NCI-H1930 (cell line): ENCODE measurements at regions not wholly inside any gene's neighbourhood (a gene's known extent, or its start where the extent isn't known, plus 50 kb on each side); places are given as distances from the start of the nearest gene placed in this dataset.
"Not testable (repeated sequence)": the region's sequence is repeated elsewhere in the genome, so short reads cannot be mapped to it uniquely, and the experiment has no call there.

ENCODE experiments used
- DNase-seq, 2 experiments: peaks; one replicate each; lab custom pipeline; 2025; lab: John Stamatoyannopoulos, UW

DNA sequence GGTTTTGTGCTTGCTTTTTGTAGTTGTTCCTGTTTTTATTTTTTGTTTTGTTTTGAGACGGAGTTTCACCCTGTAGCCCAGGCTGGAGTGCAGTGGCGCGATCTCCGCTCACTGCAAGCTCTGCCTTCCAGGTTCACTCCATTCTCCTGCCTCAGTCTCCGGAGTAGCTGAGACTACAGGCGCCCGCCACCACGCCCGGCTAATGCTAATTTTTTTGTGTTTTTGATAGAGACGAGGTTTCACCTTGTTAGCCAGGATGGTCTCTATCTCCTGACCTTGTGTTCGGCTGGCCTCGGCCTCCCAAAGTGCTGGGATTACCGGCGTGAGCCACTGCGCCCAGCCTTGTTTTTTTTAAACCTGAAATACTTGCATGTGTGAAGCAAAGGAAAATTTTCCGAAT, 908.8 kb upstream of the PIK3C3 start:
- not testable (repeated sequence) for DNase-seq

DNA sequence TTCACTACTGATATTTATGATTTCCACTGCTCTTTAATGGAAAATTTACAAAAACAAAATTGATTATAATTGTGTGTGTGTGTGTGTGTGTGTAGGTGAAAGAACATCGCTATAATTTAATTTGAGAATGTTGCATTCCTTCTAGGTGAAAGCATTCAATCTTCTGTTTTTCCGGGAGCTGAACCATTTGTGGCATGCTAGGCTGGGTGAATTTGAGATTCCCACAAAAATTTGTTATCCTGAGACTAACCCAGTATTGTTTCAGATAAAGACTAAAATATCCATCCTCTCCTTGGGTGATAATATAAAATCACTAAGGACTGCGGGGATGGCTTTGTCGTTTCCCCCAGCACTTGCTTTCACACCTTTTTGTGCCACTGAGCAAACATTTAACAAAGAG, 911.2 kb upstream of the PIK3C3 start:
- no peak for DNase-seq

DNA sequence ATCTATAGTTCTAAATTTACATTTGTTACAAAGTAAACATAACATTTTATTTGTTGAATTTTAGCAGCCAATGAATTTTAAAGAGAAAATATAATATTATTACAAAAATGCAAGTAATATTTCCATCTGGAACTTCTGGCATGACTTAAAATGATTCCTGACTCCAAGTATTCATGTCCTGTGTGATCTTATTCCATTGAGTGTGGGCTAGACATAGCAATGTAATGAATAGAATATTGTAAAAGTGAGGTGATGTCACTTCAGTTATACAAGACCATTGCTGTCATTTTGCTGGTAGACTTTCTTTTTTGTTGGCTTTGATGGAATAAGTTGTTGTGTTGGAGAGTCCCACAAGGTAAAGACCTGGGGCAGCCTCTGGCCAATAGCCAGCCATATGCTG, 912.2 kb upstream of the PIK3C3 start:
- no peak for DNase-seq

DNA sequence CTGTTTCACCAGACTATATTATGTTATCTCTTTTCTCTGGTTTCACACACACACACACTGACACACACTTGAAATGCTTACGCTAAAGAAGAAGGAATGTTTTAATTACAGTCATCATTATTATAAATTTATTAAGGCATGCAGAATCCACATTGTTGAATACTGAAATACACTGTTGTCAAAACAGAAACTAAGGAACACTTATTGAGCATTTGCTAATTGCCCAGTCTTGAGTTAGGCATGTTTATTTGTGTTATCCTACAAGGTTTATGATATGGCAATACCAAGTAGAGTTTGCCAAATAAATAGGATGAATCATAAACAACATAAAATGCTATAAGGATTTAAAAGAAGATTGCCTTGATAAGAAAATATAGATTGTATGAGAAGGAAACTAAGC, 917.0 kb upstream of the PIK3C3 start:
- DNase-seq, result no peak

DNA sequence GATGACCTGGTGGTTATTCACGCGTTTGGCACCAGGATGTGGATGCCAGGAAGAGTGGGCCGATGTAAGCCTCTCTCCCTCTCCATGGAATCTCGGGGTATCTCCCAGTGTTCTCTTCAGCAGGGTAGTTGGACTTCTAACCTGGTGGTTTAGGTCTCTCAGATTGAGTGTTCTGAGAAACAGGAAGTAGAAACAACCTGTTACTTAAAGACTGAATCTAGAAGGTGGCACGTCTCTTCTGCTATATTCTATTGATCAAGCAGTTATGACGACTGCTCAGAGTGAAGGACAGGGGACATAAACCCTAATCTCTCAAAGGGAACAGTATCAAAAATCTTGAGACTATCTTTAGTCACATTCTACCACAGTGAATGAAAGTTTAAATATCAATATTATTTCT, 918.7 kb upstream of the PIK3C3 start:
- no peak for DNase-seq

DNA sequence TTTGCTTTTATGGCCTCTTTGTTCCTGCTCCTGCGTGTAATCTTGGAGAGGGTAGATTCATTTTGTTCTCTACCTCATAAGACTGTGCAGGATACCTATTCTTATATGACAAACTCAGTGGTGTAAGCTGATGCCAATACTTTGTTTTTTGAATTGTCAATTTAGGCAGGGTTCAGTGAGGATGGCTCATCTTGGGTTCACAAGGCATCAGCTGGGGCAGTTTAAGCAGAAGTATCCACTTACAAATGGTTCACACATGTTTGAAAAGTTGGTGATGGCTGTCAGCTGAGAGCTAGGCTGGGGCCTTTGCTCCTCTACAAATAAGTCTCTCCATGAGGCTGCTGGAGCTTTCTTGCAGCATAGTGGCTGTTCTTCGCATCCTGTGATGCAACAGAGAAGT, 920.6 kb upstream of the PIK3C3 start:
- DNase-seq, result no peak

DNA sequence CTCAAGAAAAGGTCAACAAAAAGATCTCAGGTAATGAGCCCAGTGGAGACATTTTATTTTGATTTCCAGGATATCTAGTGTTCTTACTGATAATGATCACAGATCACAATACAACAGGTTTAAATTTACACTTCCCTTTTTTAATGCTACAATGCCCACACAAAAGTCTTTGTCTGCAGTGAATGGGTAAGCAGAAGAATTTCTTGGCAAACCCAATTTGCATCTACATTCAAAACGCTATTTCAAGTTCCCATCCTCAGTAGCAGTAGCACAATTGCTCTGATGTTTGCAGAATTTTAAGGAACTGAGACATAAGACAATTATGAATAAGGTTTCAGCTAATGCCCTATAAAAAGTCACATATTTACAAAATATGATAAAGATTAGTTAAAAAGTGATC, 929.4 kb upstream of the PIK3C3 start:
- DNase-seq, result no peak

DNA sequence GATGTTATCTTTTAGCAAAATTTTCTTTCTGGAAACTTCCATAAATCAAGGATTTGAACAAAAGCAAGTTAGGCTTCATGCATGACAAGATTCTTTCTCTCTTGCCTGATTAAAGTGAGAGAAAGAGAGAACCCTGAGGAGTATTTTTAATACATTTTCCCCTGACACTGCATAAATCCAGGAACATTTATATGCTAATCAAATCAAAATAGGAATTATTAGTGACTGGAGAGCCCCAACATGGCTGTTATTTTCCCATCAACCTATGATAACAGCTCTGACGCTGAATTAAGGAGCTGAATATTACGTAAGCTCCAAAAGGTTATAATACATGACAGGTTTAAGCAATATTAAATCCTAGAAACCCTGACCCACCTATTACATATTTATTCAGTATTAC, 930.2 kb upstream of the PIK3C3 start:
- DNase-seq, result no peak

DNA sequence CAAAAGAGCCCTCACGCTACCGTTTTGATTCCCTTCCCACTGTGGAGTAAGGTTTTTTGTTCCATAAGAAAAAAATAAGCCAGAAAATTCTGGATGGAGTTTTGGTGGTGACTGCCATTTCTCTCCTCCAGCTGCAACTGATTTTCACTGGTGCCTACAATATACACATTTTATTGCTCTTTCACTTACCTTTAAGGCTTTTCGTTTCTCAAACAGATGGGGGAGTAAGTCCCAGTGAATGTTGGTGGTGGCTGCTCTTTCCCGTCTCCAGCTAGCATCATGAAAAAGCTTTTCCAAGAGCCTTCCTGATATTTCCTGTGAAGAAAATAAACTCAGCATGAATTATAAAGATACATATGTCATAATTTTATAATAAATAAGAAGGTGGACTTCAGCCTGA, 932.5 kb upstream of the PIK3C3 start:
- no peak for DNase-seq

DNA sequence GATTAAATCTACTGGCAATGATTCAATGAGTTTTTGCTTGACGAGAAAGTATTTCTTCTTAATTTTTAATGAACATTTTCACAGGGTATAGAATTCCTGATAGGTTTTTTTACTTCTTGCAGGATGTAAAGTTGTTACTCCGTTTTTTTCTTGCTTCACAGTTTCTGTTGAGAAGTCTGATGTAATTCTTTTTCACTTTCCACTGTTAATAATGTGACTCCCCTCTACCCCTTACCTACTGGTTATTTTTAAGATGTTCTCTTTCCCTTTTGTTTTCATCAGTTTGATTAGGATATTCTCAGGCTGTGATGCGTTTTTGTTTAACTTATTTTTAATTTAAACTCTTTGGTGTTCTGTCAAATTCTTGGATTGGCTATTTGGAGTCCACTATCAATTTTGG, 933.9 kb upstream of the PIK3C3 start:
- no peak for DNase-seq

DNA sequence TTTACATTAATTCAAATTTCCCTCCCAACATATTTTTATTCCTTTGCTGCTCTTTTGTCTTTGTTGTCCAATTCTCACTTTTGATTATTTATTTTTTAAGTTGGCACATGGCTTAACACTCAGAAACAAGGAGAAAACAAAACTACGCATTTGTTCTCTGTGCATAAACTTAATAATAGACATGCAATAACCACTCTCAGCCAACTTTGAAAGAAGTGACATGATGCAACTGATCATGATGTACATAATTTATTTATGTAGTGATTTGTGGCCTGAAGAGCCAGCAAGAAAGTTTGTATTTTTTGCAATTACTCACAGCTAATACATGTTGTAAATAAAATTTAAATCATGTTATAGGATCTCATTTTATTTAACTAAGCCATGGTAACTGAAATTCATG, 942.8 kb upstream of the PIK3C3 start:
- DNase-seq, result no peak

DNA sequence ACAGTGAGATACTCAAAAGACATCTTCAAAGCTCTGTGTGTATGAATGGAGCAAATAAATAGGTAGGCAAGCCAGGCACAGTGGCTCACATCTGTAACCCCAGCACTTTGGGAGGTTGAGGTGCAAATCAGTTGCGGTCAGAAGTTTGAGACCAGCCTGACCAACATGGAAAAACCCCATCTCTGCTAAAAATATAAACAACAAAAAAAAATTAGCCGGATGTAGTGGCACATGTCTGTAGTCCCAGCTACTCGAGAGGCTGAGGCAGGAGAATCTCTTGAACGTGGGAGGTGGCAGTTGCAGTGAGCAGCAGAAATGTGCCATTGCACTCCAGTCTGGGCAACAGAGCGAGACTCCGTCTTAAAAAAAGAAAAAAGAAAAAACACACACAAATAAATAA, 945.1 kb upstream of the PIK3C3 start:
- no peak for DNase-seq

DNA sequence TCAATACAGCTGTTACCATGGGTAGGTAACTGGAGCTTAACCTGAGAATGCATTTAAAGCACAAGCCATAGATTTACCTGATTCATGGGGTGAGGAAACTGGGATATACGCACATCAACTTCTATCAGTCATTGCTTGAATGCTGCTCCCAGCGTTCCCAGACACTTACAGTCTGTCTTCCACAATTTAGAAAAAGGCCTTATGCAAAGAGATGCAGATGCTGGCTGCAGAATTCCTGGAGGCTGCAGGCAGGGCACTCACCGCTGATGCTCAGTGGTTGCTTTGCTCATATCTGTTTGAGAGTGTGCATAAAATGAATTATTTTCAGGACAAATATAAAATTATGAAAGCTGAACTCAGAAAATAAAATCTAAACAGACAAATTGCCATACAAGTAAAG, 950.7 kb upstream of the PIK3C3 start:
- no peak for DNase-seq

DNA sequence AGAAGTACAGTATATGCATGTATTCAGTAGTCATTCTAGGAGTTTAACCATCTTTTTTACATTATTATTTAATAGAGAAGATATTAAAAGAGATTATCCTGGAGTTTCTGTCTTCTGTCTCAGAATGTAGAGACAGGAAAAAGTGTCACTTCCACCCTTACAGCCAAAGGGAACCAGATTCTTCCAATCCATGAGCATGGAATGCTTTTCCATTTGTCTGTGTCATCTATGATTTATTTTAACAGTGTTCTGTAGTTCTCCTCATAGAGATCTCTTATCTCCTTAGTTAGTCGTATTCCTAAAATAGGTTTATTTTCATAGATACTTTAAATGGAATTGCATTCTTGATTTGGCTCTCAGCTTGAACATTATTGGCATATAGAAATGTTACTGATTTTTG, 959.5 kb upstream of the PIK3C3 start:
- no peak for DNase-seq

DNA sequence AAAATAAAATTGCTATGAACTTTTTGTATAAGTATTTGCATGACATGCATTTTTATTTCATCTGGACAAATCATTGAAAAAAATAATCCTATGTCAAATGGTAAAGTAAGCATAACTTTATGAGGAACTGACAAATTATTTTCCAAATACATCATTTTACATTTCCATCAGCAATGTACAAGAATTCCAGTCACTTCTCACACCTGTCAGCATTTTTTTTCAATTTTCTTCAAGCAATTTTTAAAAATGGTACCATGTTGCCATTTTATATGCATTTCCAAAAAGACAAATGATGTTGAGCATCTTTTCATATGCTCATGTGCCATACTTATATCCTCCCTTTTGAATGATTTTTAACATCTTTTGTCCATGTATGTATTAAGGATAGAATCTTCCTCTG, 961.7 kb upstream of the PIK3C3 start:
- DNase-seq, result no peak

DNA sequence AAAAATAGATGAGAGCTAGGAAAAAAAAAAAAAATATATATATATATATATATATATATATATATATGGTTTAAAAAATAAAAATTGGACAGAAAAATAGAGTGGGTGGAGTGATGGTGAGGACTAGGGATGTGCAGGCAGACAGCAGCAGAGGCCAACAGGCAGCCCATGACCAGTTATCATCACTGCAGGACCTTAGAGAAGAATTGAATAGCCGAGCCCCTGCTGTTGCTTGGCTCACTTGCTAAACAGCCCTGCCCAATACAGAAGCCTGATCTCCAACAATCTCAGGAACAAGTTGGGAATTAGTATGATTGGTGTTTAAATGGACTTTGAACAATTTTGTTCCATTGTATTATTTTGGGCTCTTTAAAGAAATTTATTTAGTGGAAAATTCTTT, 967.5 kb upstream of the PIK3C3 start:
- DNase-seq, result no peak

DNA sequence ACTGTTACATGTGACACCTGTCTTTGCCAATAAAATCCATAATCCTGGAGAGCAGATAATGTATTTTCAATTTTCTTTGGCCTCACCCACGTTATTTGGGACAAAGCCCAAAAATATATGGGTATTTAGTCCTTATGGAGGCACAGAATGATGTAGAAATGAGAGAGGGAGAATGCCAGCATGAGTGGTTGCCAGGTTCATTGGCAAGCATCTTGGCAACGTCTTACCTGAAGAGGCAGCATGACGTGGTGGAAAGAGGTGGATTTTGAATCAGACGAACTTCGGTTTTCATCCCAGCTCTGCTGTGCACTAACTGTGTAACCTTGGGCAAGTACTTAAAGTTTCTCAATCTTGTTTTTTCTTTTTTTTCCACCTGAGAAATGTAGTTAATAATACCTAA, 969.6 kb upstream of the PIK3C3 start:
- DNase-seq, result no peak

DNA sequence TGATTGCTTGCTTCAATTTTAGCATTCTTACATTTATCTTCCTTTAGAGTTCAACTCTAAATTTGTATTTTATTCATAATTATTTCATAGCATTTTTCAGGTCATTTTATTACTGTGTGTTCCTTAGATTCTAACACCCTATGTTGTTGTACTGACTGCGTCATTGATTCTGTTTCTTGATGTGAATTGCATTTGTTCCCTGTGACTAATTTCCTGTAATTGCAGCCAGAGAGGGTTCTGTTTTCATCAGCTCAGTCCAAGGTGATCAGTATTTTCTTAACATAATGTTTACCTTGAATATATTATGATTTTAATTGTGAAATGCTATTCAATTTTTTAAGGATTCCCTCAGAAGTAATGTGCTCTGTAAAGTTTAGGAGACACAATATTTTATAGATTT, 970.2 kb upstream of the PIK3C3 start:
- no peak for DNase-seq

DNA sequence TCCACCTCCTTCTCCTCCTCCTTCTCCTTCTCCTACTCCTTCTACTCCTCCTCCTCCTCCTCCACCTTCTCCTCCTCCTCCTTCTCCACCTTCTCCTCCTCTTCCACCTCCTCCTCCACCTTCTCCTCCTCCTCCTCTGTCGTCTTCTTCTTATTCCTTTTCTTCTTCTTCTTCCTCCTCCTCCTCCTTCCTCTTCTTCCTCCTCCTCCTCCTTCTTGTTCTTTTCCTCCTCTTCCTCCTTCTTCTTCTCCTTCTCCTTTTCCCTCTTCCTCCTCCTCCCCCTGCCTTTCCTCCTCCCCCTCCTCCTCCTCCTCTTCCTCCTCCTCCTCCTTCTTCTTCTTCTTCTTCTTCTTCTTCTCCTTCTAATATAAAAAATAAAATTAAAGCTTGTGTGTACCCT, 971.2 kb upstream of the PIK3C3 start:
- DNase-seq, result no peak

DNA sequence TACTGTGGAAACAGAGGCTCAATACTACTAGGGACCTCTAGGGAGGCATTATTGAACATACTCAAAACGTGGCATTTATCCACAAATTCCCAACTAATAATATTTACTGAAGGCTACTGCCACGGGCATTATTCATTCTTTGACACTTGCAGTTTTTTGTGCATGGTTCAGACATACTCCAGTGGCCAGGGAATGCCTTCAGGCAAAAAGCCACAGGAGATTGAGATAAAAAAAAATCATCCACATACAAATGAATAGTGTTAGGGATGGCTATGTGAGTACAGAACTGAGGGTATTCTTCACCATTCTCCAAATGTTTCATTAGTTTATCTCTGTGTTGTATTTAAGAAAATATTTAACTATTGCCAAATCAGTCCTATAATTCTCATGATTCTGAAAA, 974.9 kb upstream of the PIK3C3 start:
- no peak for DNase-seq

DNA sequence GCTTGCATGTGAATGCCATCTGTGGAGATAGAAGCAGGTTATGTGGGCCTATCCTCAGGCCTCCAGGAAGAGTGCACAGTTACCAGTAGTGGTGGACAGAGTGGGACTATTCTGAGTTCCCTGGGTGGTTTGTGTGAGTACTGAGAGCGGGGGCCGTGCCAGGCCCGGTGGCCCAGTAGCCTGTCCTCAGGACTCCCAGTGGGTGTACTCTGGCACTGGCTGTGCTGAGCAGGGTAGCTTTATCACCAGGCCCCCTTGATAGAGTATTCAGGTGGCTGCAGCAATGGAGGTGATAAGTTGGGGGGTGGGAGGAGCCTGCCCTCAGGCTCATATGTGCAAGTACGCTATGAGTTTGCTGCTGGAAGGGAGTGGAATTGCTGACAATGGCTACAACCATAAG, 979.0 kb upstream of the PIK3C3 start:
- DNase-seq, result no peak

DNA sequence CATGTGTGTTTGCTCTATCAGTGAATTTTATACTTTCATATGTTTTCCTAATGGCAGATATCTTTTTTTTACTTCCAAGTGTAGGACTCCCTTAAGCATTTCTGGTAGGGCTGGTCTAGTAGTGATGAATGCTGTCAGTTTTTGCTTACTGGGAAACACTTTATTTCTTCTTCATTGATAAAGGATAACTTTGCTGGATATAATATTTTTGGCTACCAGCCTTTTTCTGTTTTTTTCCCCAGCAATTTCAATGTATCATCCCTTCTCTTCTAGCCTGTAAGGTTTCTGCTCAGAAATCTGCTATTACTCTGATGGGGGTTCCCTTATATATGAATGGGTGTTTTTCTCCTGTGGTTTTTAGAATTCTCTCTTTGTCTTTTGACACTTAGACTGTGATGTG, 980.6 kb upstream of the PIK3C3 start:
- DNase-seq, result no peak

DNA sequence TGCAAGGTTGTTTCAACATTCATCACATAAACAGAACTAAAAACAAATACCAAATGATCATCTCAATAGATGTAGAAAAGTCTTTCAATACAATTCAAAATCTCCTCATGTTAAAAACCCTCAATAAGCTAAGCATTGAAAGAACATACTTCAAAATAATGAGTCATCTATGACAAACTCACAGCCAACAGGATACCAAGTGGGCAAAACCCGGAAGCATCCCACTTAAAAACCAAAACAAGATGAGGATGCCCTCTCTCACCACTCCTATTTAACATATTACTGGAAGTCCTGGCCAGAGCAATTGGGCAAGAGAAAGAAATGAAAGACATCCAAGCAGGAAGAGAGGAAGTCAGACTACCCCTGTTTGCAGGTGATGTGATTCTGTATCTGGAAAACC, 992.2 kb upstream of the PIK3C3 start:
- no peak for DNase-seq

DNA sequence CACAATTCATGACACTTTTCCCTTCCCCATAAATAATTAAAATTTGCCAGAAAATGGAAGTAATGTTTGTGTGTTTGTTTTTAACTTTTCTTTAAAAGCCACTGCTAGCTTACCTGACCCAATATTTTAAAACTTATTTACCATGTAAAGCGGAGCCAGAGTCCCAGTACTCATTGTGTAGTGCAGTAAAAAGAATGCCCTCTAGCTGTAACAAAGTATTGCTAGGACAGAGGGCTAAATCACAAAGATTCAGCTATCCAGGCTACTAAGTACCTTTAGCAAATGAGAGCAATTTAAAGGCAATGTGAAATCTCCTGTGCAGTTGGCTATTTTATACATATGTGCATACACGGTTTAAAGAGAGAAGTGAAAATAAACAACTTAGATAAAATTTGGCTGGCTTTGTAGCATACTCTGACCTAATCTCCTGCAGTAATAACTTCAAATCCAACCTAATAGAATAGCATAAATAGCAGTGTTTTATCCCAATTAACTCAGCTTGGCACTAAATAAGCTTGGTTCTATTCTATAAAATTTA, 997.4 kb upstream of the PIK3C3 start:
- no peak for DNase-seq

DNA sequence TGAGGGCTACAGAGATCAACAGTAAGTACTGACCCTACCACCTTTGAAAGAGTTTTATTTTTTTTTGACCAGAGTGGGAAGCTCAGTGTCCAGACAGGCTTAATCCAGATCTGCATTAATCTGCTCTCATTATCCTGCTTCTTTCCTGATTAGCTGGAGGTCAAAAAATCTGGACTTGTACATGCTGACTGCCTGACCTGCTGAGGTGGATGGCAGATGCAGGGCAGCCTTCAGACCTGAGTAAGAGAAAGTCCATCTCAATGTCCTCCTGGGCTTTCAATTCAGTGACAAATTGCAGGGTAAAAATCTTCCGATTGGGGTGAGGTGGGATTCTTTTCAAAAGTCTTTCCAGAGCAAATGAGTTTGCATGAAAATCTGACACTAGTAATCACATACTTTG, 998.8 kb upstream of the PIK3C3 start:
- no peak for DNase-seq
